SK-N-SH (cell line): ENCODE measurements at regions not wholly inside any gene's neighbourhood (a gene's known extent, or its start where the extent isn't known, plus 50 kb on each side); places are given as distances from the start of the nearest gene placed in this dataset.

Experiments
- CTCF ChIA-PET: fragments of 300-600, 350-600 bp; formaldehyde crosslinking; extraction: SDS; loops from one replicate; lab custom pipeline; 2021; lab: Yijun Ruan, JAX
- POLR2A ChIA-PET: fragments of 350-600 bp; sonication (Branson Sonifier 250); formaldehyde crosslinking; extraction: SDS; loops from one replicate; lab custom pipeline; 2020; ENCODE audit warnings: antibody characterized with exemption, inconsistent platforms; lab: Yijun Ruan, JAX
- DNase-seq: peaks from one replicate; pipeline ENCODE4 v3.0.0; 2012
- H2AFZ ChIP-seq: fragments of 200-600 bp; sonication (generic); 2 replicates; pipeline ENCODE4 v1.8.1; 2016; ENCODE audit warnings: antibody characterized with exemption, mild to moderate bottlenecking, low read depth
- H3F3A ChIP-seq: fragments of 200-600 bp; sonication (generic); replicated peaks from 2 replicates; pipeline ENCODE3; 2016; ENCODE audit warnings: antibody characterized with exemption, mild to moderate bottlenecking; ENCODE audit not compliant: insufficient read depth
- H3K27ac ChIP-seq, 2 experiments: fragments of 200-500 bp in 1 of 2; fragments of 200-600 bp in 1 of 2; sonication (Bioruptor generic) in 1 of 2; sonication (generic), shearing (Covaris generic) in 1 of 2; 2 replicates each; pipeline versions ENCODE4 v1.5.1 to v1.6.1; 2014 to 2016; ENCODE audit warnings: low read depth in 2 of 2, inconsistent platforms in 1 of 2, low read length in 1 of 2, mild to moderate bottlenecking in 1 of 2, mixed read lengths in 1 of 2
- H3K27me3 ChIP-seq: fragments of 200-600 bp; sonication (generic), shearing (Covaris generic); 2 replicates; pipeline ENCODE4 v1.6.1; 2016; ENCODE audit warnings: mixed run types; ENCODE audit not compliant: insufficient read depth
- H3K36me3 ChIP-seq, 2 experiments: fragments of 200-500 bp in 1 of 2; fragments of 200-600 bp in 1 of 2; sonication (Bioruptor generic) in 1 of 2; sonication (generic) in 1 of 2; replicated peaks in 1 of 2; 2 replicates each; pipeline versions ENCODE3 to v1.5.1; 2014 to 2016; ENCODE audit warnings: low read length in 1 of 2, mild to moderate bottlenecking in 1 of 2; ENCODE audit not compliant: insufficient read depth in 2 of 2, control insufficient read depth in 1 of 2
- H3K4me1 ChIP-seq, 2 experiments: fragments of 200-500 bp in 1 of 2; fragments of 200-600 bp in 1 of 2; sonication (Bioruptor generic) in 1 of 2; sonication (generic), shearing (Covaris generic) in 1 of 2; 2 replicates each; pipeline versions ENCODE4 v1.5.1 to v1.6.1; 2014 to 2016; ENCODE audit warnings: low read depth in 1 of 2, low read length in 1 of 2, mixed run types in 1 of 2; ENCODE audit not compliant: insufficient read depth in 2 of 2, control insufficient read depth in 1 of 2
- H3K4me2 ChIP-seq: fragments of 200-600 bp; sonication (generic), shearing (Covaris generic); 2 replicates; pipeline ENCODE4 v1.6.1; 2017; ENCODE audit warnings: mixed run types
- H3K4me3 ChIP-seq, 2 experiments: fragments of 200-500 bp in 1 of 2; fragments of 200-600 bp in 1 of 2; sonication (Bioruptor generic) in 1 of 2; sonication (generic), shearing (Covaris generic) in 1 of 2; 2 replicates each; pipeline versions ENCODE4 v1.5.1 to v1.8.1; 2014 to 2016; ENCODE audit warnings: low read depth in 2 of 2, inconsistent platforms in 1 of 2, low read length in 1 of 2, mild to moderate bottlenecking in 1 of 2, mixed read lengths in 1 of 2, moderate library complexity in 1 of 2
- H3K79me2 ChIP-seq: fragments of 200-600 bp; sonication (generic); 2 replicates; pipeline ENCODE4 v1.8.1; 2017; ENCODE audit warnings: mild to moderate bottlenecking; ENCODE audit not compliant: insufficient read depth
- H3K9ac ChIP-seq: fragments of 200-600 bp; sonication (generic); 2 replicates; pipeline ENCODE4 v1.6.1; 2017; ENCODE audit warnings: mixed run types
- H3K9me2 ChIP-seq: fragments of 200-600 bp; sonication (generic); 2 replicates; pipeline ENCODE4 v1.6.1; 2017; ENCODE audit warnings: mixed run types
- H3K9me3 ChIP-seq: fragments of 200-600 bp; sonication (generic); 2 replicates; pipeline ENCODE4 v1.6.1; 2017; ENCODE audit warnings: mixed run types, mild to moderate bottlenecking, moderate library complexity
- H4K20me1 ChIP-seq: fragments of 200-600 bp; sonication (generic); 2 replicates; pipeline ENCODE4 v1.6.1; 2017; ENCODE audit warnings: mild to moderate bottlenecking, mixed run types; ENCODE audit not compliant: insufficient read depth
- CHD2 ChIP-seq: fragments of 150-350 bp; IDR thresholded peaks from 2 replicates; pipeline ENCODE4 v1.6.1; 2018; ENCODE audit warnings: low read length; ENCODE audit not compliant: partially characterized antibody
- EZH2phosphoT487 ChIP-seq: fragments of 200-600 bp; sonication (generic); IDR thresholded peaks from 2 replicates; pipeline ENCODE4 v1.6.1; 2017; ENCODE audit warnings: low read depth, mixed run types, mild to moderate bottlenecking, antibody characterized with exemption, moderate library complexity, borderline replicate concordance
- FOXJ3 ChIP-seq: sonication (generic); formaldehyde crosslinking; IDR thresholded peaks from 2 replicates; pipeline ENCODE4 v1.5.1; 2020; ENCODE audit warnings: mild to moderate bottlenecking, missing genetic modification reagents
- FOXM1 ChIP-seq: IDR thresholded peaks from 2 replicates; pipeline ENCODE4 v1.4.0; 2012; ENCODE audit warnings: low read depth, mild to moderate bottlenecking
- IRF3 ChIP-seq: fragments of 150-350 bp; IDR thresholded peaks from 2 replicates; pipeline ENCODE4 v1.6.1; 2016; ENCODE audit warnings: mild to moderate bottlenecking, low read depth, low read length
- JUND ChIP-seq: IDR thresholded peaks from 2 replicates; pipeline ENCODE4 v1.4.0; 2012
- MAX ChIP-seq: IDR thresholded peaks from 2 replicates; pipeline ENCODE4 v1.4.0; 2012; ENCODE audit warnings: low read depth
- NFIC ChIP-seq: IDR thresholded peaks from 2 replicates; pipeline ENCODE4 v1.4.0; 2012; ENCODE audit warnings: borderline replicate concordance
- POLR2AphosphoS5 ChIP-seq: IDR thresholded peaks from 2 replicates; pipeline ENCODE4 v1.6.1; 2012; ENCODE audit warnings: low read depth, low read length
- RAD21 ChIP-seq: IDR thresholded peaks from 2 replicates; pipeline ENCODE4 v1.6.1; 2012; ENCODE audit warnings: mild to moderate bottlenecking, low read length
- RFX5 ChIP-seq: IDR thresholded peaks from 2 replicates; pipeline ENCODE4 v1.6.1; 2012; ENCODE audit warnings: mild to moderate bottlenecking, improper control_type of control experiment, low read length
- RXRA ChIP-seq: IDR thresholded peaks from 2 replicates; pipeline ENCODE4 v1.4.0; 2012; ENCODE audit warnings: low read depth, mild to moderate bottlenecking, borderline replicate concordance
- SMC3 ChIP-seq: IDR thresholded peaks from 2 replicates; pipeline ENCODE4 v1.6.1; 2012; ENCODE audit warnings: low read depth, low read length, improper control_type of control experiment
- TAF1 ChIP-seq: IDR thresholded peaks from 2 replicates; pipeline ENCODE4 v1.6.1; 2012; ENCODE audit warnings: low read depth, mild to moderate bottlenecking, low read length, moderate library complexity, borderline replicate concordance
- TEAD4 ChIP-seq: IDR thresholded peaks from 2 replicates; pipeline ENCODE4 v1.4.0; 2012; ENCODE audit warnings: mild to moderate bottlenecking, borderline replicate concordance; ENCODE audit not compliant: insufficient read depth
- USF2 ChIP-seq: fragments of 150-350 bp; IDR thresholded peaks from 2 replicates; pipeline ENCODE4 v1.6.1; 2017; ENCODE audit warnings: antibody characterized with exemption, low read length, low read depth, borderline replicate concordance
- YY1 ChIP-seq: IDR thresholded peaks from 2 replicates; pipeline ENCODE4 v1.4.0; 2012; ENCODE audit warnings: low read depth, mild to moderate bottlenecking
- WGBS: methylation state at CpG from one replicate; pipeline ENCODE4 v1.1.6; 2017; ENCODE audit warnings: low lambda C conversion rate; 5-methylcytosine and 5-hydroxymethylcytosine counted together
- TF ChIP-seq, protein P1 (sequence below): fragments of 200-600 bp; sonication (generic); IDR thresholded peaks from 2 replicates; pipeline ENCODE4 v1.6.1; 2017; ENCODE audit warnings: antibody characterized with exemption, mild to moderate bottlenecking, moderate library complexity
- TF ChIP-seq, protein P2 (sequence below): IDR thresholded peaks from 2 replicates; pipeline ENCODE4 v1.4.0; 2012; ENCODE audit warnings: low read depth, borderline replicate concordance

GRCh38 chr2:58900246-58901027 is 659.3 kb upstream of the FANCL start:
- Histone ChIP-seq H4K20me1 (no peaks in the 10 kb centered on the region), H3K9me3 (no peaks in the 10 kb centered on the region), H3K4me2 (no peak overlapping the region), H2AFZ (no peak overlapping the region), H3K27ac (no peak overlapping the region), H3K79me2 (no peaks in the 10 kb centered on the region), H3F3A (no peaks in the 10 kb centered on the region), H3K4me3 (no peak overlapping the region), H3K36me3 (no peaks in the 10 kb centered on the region), H3K27me3 (no peaks in the 10 kb centered on the region), H3K4me1 (no peaks in the 10 kb centered on the region), H3K9ac (no peak overlapping the region)
- ChIA-PET CTCF (no interaction called here), POLR2A (no interaction called here)
- no peak for DNase-seq
- TF ChIP-seq MAX, result no peak
- no peak for TF ChIP-seq USF2
- TF ChIP-seq RXRA, result no peak
- TF ChIP-seq TAF1, result no peak
- TF ChIP-seq, all 33 proteins: peak for 0
- H3K9me2 ChIP-seq, result no peaks in the 10 kb centered on the region
- WGBS, result 54% methylated on average over 10 of the region's 10 CpGs

DNA sequence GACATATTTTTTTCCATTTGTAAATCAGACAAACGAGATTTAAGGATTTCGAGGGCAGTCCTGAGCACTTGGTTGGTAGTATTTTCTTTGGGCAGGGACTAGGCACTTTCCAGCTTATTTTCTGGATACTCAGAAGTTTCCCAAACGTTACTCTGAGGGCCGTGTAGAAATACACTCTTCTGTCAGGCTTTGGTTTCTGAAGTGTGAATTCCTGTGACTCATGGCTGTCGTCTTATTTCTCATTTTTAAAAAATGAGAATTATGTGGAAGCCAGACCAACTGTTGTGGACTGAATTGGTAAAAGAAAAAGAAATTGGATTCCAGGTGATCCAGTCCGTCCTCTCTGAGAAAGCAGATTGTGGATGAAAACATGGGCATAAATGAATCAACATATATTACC is 658.6 kb upstream of the FANCL start:
- WGBS, result 26% methylated on average over 6 of the region's 6 CpGs
- Histone ChIP-seq H3K9me3 (no peaks in the 10 kb centered on the region), H3K27me3 (no peaks in the 10 kb centered on the region), H4K20me1 (no peaks in the 10 kb centered on the region), H2AFZ (no peak overlapping the region), H3F3A (no peaks in the 10 kb centered on the region), H3K9me2 (no peaks in the 10 kb centered on the region), H3K9ac (no peak overlapping the region), H3K4me1 (no peaks in the 10 kb centered on the region), H3K79me2 (no peaks in the 10 kb centered on the region), H3K36me3 (no peaks in the 10 kb centered on the region), H3K4me2 (peak overlapping the region; percentile 44), H3K4me3 (no peak overlapping the region), H3K27ac (no peak overlapping the region)
- POLR2A ChIA-PET, result no interaction called here
- no peak for DNase-seq
- CTCF ChIA-PET, result no interaction called here
- TF ChIP-seq, protein P1, sequence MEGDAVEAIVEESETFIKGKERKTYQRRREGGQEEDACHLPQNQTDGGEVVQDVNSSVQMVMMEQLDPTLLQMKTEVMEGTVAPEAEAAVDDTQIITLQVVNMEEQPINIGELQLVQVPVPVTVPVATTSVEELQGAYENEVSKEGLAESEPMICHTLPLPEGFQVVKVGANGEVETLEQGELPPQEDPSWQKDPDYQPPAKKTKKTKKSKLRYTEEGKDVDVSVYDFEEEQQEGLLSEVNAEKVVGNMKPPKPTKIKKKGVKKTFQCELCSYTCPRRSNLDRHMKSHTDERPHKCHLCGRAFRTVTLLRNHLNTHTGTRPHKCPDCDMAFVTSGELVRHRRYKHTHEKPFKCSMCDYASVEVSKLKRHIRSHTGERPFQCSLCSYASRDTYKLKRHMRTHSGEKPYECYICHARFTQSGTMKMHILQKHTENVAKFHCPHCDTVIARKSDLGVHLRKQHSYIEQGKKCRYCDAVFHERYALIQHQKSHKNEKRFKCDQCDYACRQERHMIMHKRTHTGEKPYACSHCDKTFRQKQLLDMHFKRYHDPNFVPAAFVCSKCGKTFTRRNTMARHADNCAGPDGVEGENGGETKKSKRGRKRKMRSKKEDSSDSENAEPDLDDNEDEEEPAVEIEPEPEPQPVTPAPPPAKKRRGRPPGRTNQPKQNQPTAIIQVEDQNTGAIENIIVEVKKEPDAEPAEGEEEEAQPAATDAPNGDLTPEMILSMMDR, result no peak
- TF ChIP-seq RAD21, result no peak
- TF ChIP-seq TEAD4, result no peak
- TF ChIP-seq, protein P2, sequence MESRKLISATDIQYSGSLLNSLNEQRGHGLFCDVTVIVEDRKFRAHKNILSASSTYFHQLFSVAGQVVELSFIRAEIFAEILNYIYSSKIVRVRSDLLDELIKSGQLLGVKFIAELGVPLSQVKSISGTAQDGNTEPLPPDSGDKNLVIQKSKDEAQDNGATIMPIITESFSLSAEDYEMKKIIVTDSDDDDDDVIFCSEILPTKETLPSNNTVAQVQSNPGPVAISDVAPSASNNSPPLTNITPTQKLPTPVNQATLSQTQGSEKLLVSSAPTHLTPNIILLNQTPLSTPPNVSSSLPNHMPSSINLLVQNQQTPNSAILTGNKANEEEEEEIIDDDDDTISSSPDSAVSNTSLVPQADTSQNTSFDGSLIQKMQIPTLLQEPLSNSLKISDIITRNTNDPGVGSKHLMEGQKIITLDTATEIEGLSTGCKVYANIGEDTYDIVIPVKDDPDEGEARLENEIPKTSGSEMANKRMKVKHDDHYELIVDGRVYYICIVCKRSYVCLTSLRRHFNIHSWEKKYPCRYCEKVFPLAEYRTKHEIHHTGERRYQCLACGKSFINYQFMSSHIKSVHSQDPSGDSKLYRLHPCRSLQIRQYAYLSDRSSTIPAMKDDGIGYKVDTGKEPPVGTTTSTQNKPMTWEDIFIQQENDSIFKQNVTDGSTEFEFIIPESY, result no peak
- TF ChIP-seq USF2, result no peak
- TF ChIP-seq RXRA, result no peak
- no peak for TF ChIP-seq SMC3
- no peak for TF ChIP-seq FOXJ3 (CRISPR knock-in tag)
- no peak for TF ChIP-seq YY1
- no peak for TF ChIP-seq JUND
- no peak for TF ChIP-seq POLR2AphosphoS5
- TF ChIP-seq EZH2phosphoT487, result no peak
- no peak for TF ChIP-seq RFX5
- no peak for TF ChIP-seq CHD2
- TF ChIP-seq FOXM1, result no peak
- no peak for TF ChIP-seq IRF3
- no peak for TF ChIP-seq NFIC
